NCI-H460 (cell line): ENCODE measurements at regions not wholly inside any gene's neighbourhood (a gene's known extent, or its start where the extent isn't known, plus 50 kb on each side); places are given as distances from the start of the nearest gene placed in this dataset.

Experiments
- DNase-seq: peaks from one replicate; pipeline ENCODE4 v3.0.0-alpha.2; 2016; ENCODE audit warnings: low read depth; ENCODE audit errors: extremely low read depth

DNA sequence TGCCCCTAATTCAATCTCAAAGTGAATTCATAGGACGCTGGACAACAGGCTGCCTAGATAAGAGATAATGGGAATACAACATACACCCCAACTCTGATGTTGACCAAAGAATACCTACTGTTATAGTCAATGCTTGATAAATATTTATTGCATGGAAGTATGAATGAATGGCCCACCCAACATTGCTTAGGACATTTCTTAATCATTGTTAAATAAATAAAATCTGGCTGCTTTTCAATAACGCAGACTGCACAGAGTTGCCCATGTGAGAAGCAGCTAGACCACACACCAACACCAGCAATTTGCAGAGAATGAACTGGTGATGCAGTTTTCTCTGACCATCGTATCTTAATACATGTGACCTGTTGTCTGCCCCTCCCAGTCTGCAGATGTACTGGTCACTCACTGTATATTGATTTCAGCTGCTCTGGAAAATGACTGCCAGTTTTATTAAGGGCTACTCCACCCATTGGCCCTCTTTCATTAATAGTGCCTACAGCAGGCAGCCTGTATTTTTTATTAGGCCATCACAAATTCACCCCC, 236.2 kb upstream of the WWC1 start:
- no peak for DNase-seq

GRCh38 chr5:168055961-168056360, 235.5 kb upstream of the WWC1 start:
- no peak for DNase-seq

DNA sequence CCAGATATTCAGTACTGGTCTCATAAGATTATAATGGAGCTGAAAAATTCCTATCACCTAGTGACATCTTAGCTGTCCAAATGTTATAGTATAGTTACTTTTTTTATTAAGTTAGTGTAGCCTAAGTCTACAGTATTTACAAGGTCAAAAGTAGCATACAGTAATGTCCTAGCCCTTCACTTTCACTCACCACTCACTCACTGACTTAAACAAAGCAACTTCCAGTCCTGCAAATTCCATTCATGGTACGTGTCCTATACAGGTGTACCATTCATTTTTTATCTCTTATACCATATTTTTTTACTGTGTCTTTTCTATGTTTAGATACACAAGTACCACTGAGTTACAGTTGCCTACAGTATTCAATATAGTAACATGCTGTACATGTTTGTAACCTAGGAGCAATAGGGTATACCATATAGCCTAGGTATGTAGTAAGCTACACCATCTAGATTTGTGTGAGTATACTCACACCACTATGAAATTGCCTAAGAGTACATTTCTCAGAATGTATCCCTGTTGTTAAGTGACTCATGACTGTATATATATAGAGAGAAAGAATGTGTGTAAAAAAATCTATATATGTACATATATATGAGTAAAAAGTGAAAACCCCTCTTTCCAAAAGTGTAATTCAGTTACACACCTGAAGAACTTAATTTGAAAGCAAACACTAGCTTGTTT, 234.8 kb upstream of the WWC1 start:
- no peak for DNase-seq

DNA sequence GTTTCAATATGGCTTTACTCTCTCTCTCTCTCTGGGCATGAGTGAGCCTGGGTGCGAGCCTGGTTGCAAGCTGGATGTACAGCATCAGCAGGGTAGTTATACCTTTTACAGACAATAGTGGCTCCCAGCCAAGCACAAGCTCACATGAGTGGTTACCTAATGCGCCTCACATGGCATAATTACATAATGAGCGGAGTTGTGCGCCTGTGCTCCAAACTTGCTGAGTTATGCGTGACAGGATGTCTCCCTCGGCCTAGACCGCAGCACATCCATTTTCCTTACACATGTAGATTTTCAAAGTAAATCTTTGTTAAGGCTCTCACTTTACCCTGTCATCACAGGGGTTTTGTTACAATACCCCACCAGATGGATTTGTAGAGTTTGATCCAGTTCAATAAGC, 233.5 kb upstream of the WWC1 start:
- DNase-seq, result no peak

GRCh38 chr5:168059131-168059530, 232.3 kb upstream of the WWC1 start:
- DNase-seq, result no peak

GRCh38 chr5:168062239-168062638, 229.2 kb upstream of the WWC1 start:
- DNase-seq, result no peak

DNA sequence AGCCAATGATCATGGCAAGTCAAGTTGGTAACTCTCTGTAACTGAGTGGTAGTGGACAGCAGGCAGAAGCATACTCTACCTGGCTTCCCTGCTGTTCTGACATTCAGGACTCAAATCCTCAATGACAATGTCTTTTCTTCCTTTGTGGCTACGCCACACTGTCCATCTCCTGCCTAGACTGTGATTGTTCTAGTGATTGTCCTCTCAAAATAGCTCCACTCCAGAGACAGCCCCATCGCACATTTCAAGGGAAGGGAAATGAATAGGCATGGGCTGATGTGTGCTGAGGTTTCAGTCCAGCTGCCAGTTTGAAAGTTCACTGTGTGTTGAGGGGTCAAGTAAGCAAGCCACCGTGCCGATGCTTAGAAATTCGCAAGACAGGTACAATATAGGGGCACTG, 227.0 kb upstream of the WWC1 start:
- no peak for DNase-seq

DNA sequence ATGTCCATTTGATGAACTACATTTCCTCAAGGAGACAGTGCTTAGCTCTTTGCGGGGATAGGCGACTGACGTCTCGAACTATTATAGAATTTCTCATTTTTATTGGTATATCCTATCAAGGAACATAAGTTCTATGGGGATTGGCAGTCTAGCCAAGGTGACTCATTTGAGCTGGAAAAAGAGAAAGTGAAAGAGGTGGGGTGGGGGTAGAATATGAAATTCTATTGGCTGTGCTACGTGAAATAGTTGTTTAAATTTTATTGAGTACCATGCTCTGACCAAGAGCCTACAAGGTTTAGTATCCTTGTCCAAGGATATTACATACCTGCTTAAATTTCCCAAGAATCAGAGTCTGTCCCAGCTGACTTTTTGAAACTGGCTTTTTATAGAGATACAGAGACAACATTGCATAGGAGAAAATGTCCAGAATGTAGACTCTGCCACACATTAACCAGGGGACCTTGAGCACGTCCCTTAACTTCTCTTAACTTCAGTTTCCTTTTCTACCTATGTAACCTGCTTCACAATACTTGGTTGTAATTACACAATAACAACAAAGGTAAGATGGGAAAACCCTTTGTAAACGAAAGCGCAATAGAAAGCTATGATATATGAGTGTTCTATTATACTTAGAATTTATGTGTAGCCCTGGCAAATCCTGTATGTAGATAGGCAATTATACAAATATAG, 226.4 kb upstream of the WWC1 start:
- DNase-seq, result no peak

DNA sequence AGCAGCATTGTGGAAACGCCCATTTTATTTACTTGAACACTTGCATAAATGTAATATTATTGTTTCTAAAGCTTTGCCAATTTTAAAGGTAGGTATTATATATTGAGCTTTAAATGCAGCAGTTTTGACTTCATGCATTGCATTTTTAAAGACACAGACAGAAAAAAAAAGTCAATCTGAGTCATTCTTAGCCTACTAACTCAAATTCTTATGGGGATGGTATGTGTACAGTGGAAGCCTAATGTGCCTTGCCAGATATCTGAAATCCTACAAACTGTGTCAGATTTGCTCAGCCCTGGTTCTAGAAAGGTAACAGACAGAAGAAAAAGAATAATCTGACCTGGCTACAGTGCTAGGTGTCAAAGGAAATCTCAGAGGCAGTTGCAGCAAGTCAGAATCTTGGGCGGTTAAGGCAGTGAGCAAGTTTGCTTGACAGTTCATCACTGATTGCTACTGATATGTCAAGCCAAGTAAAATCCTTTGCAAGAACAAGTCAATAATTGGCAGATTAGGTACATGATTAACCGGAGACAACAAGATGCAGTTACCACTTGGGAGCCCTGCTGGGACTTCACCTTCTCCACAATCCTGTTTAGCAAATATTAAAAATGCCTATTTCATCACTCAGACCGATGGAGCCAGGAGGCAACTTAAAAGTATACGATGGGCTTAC, 224.8 kb upstream of the WWC1 start:
- DNase-seq, result no peak

DNA sequence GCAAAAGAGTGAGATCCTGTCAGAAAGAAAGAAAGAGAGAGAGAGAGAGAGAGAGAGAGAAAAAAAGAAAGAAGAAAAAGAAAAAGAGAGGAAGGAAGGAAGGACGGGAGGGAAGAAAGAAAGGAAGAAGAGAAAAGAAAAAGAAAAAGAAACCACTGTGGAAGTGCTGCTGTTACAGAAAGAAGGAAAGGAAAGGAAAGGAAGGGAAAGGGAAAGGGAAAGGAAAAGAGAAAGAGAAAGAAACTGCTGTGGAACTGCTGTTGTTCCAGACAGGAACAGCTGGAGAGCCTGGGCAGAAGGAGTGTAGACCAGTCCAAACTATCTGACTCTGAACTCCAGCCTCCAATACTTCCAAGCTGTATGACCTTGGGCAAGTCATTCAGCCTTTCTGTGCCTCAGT, 220.7 kb upstream of the WWC1 start:
- no peak for DNase-seq

GRCh38 chr5:168072665-168073064, 218.8 kb upstream of the WWC1 start:
- DNase-seq, result no peak

- no peak for DNase-seq
Observed at GRCh38 chr5:168073311-168073710, 218.1 kb upstream of the WWC1 start.

- no peak for DNase-seq
Observed at GRCh38 chr5:168073991-168074800, 217.2 kb upstream of the WWC1 start.

- no peak for DNase-seq
Observed at GRCh38 chr5:168075387-168075786, 216.1 kb upstream of the WWC1 start.

- no peak for DNase-seq
Observed at GRCh38 chr5:168076561-168076991, 214.9 kb upstream of the WWC1 start.

- DNase-seq, result no peak
Observed at GRCh38 chr5:168085261-168086031, 206.0 kb upstream of the WWC1 start.

GRCh38 chr5:168086104-168086610, 205.3 kb upstream of the WWC1 start:
- DNase-seq, result peak; percentile 35

DNA sequence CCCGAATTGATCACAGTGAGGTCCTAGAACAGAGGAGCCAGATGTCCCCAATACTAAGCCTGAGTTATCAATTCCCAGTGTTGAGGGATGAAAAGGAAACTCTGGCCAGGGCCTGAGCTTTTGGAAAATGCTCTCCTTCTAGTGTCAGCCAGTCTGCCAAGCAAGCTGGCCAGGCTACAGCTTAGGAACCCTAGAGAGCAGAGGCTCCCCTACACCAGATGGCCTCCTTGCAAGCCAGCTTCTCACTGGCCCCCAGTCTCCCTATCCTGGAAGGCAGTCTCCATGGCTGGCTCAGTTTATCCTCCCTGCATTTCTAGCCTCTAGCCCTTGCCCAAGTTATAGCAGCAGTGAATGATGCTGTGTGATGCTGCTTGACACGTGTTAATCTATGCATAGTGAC, 204.7 kb upstream of the WWC1 start:
- no peak for DNase-seq

GRCh38 chr5:168088410-168089173, 202.9 kb upstream of the WWC1 start:
- no peak for DNase-seq
